GM12878 (cell line): ENCODE measurements at regions not wholly inside any gene's neighbourhood (a gene's known extent, or its start where the extent isn't known, plus 50 kb on each side); places are given as distances from the start of the nearest gene placed in this dataset.

Experiments
- ATAC-seq: fragments of 200-7000 bp; cut with Tn5 transposase; 3 replicates; pipeline ENCODE4 v1.9.1; 2020; ENCODE audit warnings: mild to moderate bottlenecking, moderate library complexity
- BruUV-seq: library from RNA; stranded (reverse); fragments of 400-500 nt; replicated peaks from 2 replicates; lab custom pipeline; 2021; lab: Mats Ljungman, UMichigan
- CTCF ChIA-PET: fragments of 300-600 bp; sonication (Branson Sonifier 250); formaldehyde crosslinking; extraction: SDS; loops from one replicate; lab custom pipeline; 2021; ENCODE audit warnings: inconsistent platforms; lab: Yijun Ruan, JAX
- POLR2A ChIA-PET: fragments of 350-600 bp; formaldehyde crosslinking; extraction: SDS; loops from one replicate; lab custom pipeline; 2021; ENCODE audit warnings: inconsistent platforms; lab: Charles Lee
- RAD21 ChIA-PET: fragments of 300-600 bp; sonication (Branson Sonifier 250); formaldehyde crosslinking; loops from one replicate; lab custom pipeline; 2023; ENCODE audit warnings: antibody characterized with exemption; ENCODE audit not compliant: unreplicated experiment; lab: Charles Lee
- SMC1A ChIA-PET: fragments of 300-600 bp; sonication (Branson Sonifier 250); formaldehyde crosslinking; loops from one replicate; lab custom pipeline; 2023; ENCODE audit not compliant: unreplicated experiment, uncharacterized antibody; lab: Charles Lee
- DNase-seq: peaks from one replicate; pipeline ENCODE4 v3.0.0-alpha.2; 2011; ENCODE audit warnings: low read depth, low spot score
- FAIRE-seq: peaks from 3 replicates; lab custom pipeline; 2011; peaks lifted over from hg19 to GRCh38; lab: Jason Lieb, UNC
- H2AFZ ChIP-seq: 2 replicates; pipeline ENCODE4 v1.6.0; 2011; ENCODE audit warnings: low read depth, low read length, control low read depth; ENCODE audit not compliant: control insufficient read depth
- H3K27ac ChIP-seq: 2 replicates; pipeline ENCODE4 v1.5.1; 2011; ENCODE audit warnings: control low read depth; ENCODE audit not compliant: control insufficient read depth, insufficient read depth
- H3K27me3 ChIP-seq, 2 experiments: replicated peaks in 1 of 2; 2 replicates each; pipeline versions ENCODE4 v1.6.0 to v1.6.1; 2011; ENCODE audit warnings: low read length in 1 of 2; ENCODE audit not compliant: control insufficient read depth in 2 of 2, insufficient read depth in 2 of 2
- H3K36me3 ChIP-seq, 2 experiments: 2 replicates each; pipeline ENCODE4 v1.5.1; 2011; ENCODE audit warnings: low read length in 1 of 2; ENCODE audit not compliant: control insufficient read depth in 2 of 2, insufficient read depth in 2 of 2
- H3K4me1 ChIP-seq: 2 replicates; pipeline ENCODE4 v1.6.1; 2011; ENCODE audit warnings: mild to moderate bottlenecking, low read length, moderate library complexity, mixed read lengths; ENCODE audit not compliant: control insufficient read depth, insufficient read depth
- H3K4me2 ChIP-seq: 2 replicates; pipeline ENCODE4 v1.6.0; 2011; ENCODE audit warnings: control low read depth; ENCODE audit not compliant: control insufficient read depth, insufficient read depth
- H3K4me3 ChIP-seq: fragments of 200-600 bp; sonication (generic); 2 replicates; pipeline ENCODE4 v1.5.1; 2016
- H3K79me2 ChIP-seq: 2 replicates; pipeline ENCODE4 v1.6.0; 2011; ENCODE audit warnings: low read length; ENCODE audit not compliant: control insufficient read depth, insufficient read depth
- H3K9ac ChIP-seq: 2 replicates; pipeline ENCODE4 v1.8.0; 2011; ENCODE audit warnings: low read length, control low read depth, mixed read lengths; ENCODE audit not compliant: control insufficient read depth, insufficient read depth
- H3K9me3 ChIP-seq: replicated peaks from 3 replicates; pipeline ENCODE4 v1.5.1; 2011; ENCODE audit warnings: mild to moderate bottlenecking, low read length; ENCODE audit not compliant: control insufficient read depth, insufficient read depth
- H4K20me1 ChIP-seq: 2 replicates; pipeline ENCODE4 v1.6.0; 2011; ENCODE audit not compliant: control insufficient read depth, insufficient read depth
- ASH2L ChIP-seq: fragments of 300-600, 200-600 bp; sonication (generic); IDR thresholded peaks from 2 replicates; pipeline ENCODE4 v1.6.1; 2017; ENCODE audit warnings: low read depth, mild to moderate bottlenecking, borderline replicate concordance
- CHD1 ChIP-seq: IDR thresholded peaks from 2 replicates; pipeline ENCODE4 v1.6.1; 2012; ENCODE audit warnings: low read depth, low read length, improper control_type of control experiment
- DPF2 ChIP-seq: fragments of 450-650 bp; IDR thresholded peaks from 2 replicates; pipeline ENCODE4 v1.6.1; 2017; ENCODE audit warnings: mild to moderate bottlenecking
- FOXK2 ChIP-seq: fragments of 450-650 bp; IDR thresholded peaks from 2 replicates; pipeline ENCODE4 v1.6.1; 2017; ENCODE audit warnings: mild to moderate bottlenecking, moderate library complexity
- HDGF ChIP-seq: fragments of 450-650 bp; IDR thresholded peaks from 2 replicates; pipeline ENCODE4 v1.6.1; 2016; ENCODE audit warnings: antibody characterized with exemption
- NBN ChIP-seq: fragments of 450-650 bp; IDR thresholded peaks from 2 replicates; pipeline ENCODE4 v1.6.1; 2016
- RCOR1 ChIP-seq: conservative IDR thresholded peaks from 2 replicates; pipeline ENCODE4 v1.6.1; 2012; ENCODE audit warnings: low read depth, low read length, improper control_type of control experiment
- ZZZ3 ChIP-seq: IDR thresholded peaks from 2 replicates; pipeline ENCODE4 v1.6.1; 2011; ENCODE audit warnings: low read depth; ENCODE audit not compliant: control insufficient read depth, insufficient read length
- in situ Hi-C: fragments of 300-500 bp; cut with MboI; formaldehyde crosslinking; loops from 9 replicates; pipeline ENCODE4 v1.14.3; 2018; ENCODE audit warnings: mixed read lengths
- intact Hi-C: fragments of 100-400 bp; cut with micrococcal nuclease; formaldehyde crosslinking; loops from one replicate; pipeline ENCODE4 v1.14.2; 2022; ENCODE audit not compliant: unreplicated experiment
- TF ChIP-seq, protein P1 (sequence below): IDR thresholded peaks from 2 replicates; pipeline ENCODE4 v1.6.1; 2011; ENCODE audit warnings: low read depth, low read length, improper control_type of control experiment, borderline replicate concordance

DNA sequence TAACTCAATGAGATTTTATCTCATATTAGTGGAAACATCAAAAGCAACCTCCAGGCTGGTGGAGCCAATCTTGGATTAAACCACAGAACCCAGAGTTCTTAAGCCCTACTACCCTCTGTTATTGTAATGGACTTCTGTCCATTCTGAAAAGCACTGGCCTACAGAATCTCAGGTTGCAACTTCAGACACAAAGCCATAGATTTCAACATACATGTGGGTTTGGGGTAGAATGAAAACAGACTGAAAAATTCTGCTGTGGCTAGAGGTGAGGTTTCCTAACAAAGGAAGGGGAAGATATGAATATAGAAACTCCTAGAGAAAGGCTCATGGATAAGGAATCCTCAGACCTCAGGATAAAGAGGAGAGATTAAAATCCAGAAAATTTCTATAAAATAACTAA lies 569.8 kb upstream of the RIOK2 start:
- H3K27ac ChIP-seq = no peak overlapping the region
- ChIA-PET CTCF (no interaction called here), SMC1A (interaction anchor here (0.7 kb wide), 1 partner anchor 10 kb away, joined by 3 read pairs; no protein-coding TSS in a partner anchor)
- TF ChIP-seq RCOR1 (no peak), FOXK2 (no peak), NBN (no peak), HDGF (no peak), ASH2L (no peak)
- TF ChIP-seq, protein P1, sequence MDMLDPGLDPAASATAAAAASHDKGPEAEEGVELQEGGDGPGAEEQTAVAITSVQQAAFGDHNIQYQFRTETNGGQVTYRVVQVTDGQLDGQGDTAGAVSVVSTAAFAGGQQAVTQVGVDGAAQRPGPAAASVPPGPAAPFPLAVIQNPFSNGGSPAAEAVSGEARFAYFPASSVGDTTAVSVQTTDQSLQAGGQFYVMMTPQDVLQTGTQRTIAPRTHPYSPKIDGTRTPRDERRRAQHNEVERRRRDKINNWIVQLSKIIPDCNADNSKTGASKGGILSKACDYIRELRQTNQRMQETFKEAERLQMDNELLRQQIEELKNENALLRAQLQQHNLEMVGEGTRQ = no peak
- TF ChIP-seq, all 136 proteins: peak for 0
- Histone ChIP-seq H3K79me2 (no peaks in the 10 kb centered on the region), H3K9ac (no peak overlapping the region), H3K4me1 (no peaks in the 10 kb centered on the region), H3K9me3 (no peaks in the 10 kb centered on the region; the same call in 2 of the 3 replicates), H3K27me3 (no peaks in the 10 kb centered on the region), H4K20me1 (no peaks in the 10 kb centered on the region), H3K36me3 (no peaks in the 10 kb centered on the region), H2AFZ (no peak overlapping the region), H3K4me3 (no peak overlapping the region), H3K4me2 (no peak overlapping the region)
- in situ Hi-C loops = no loop called here
- ChIA-PET POLR2A (no interaction called here), RAD21 (no interaction called here)
- no peak for FAIRE-seq
- intact Hi-C loops = no loop called here
- no TSS peak for BruUV-seq
- ATAC-seq = no peak
- no peak for DNase-seq

DNA sequence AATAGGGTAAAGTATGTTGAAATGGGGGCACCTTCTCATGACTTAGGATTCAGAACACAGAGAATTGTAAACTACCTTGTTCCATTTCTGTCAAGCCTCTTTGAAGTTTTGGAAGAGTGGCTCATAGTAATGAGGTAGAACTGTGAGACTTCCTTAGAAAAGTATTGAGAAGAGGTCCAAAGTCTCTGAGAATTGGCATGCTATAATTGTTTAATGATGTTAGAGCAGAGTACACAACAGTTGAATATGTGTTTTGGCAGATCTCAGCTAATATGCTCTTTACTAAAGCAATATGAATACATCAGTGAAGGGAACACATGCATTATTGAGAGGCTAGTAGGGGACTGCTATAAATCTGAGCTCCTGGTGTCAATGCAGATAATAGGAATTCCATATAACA lies 579.4 kb upstream of the RIOK2 start:
- CTCF ChIA-PET = interaction anchor here (0.6 kb wide), 1 partner anchor 249 kb away, joined by 3 read pairs; no protein-coding TSS in a partner anchor
- FAIRE-seq = no peak
- DNase-seq = no peak

More for the DNA sequence above, 579.4 kb upstream of the RIOK2 start:
- Histone ChIP-seq H4K20me1 (no peaks in the 10 kb centered on the region), H3K9me3 (no peaks in the 10 kb centered on the region), H3K4me2 (no peak overlapping the region), H3K27me3 (no peaks in the 10 kb centered on the region), H3K9ac (no peak overlapping the region), H2AFZ (no peak overlapping the region), H3K36me3 (no peaks in the 10 kb centered on the region), H3K79me2 (no peaks in the 10 kb centered on the region), H3K4me3 (no peak overlapping the region), H3K4me1 (no peaks in the 10 kb centered on the region), H3K27ac (no peak overlapping the region)
- ChIA-PET POLR2A (no interaction called here), RAD21 (no interaction called here), SMC1A (interaction anchor here (0.8 kb wide), 1 partner anchor 10 kb away, joined by 3 read pairs; no protein-coding TSS in a partner anchor)
- no peak for TF ChIP-seq CHD1
- no peak for TF ChIP-seq DPF2
- no peak for TF ChIP-seq ZZZ3
- intact Hi-C loops (no loop called here), in situ Hi-C loops (no loop called here)
- ATAC-seq = no peak
- no TSS peak for BruUV-seq
